Heart right ventricle (tissue), 16 donors: ENCODE measurements at regions not wholly inside any gene's neighbourhood (a gene's known extent, or its start where the extent isn't known, plus 50 kb on each side); places are given as distances from the start of the nearest gene placed in this dataset.
A peak's percentile ranks its signal among the peaks of the same experiment; 100 is the strongest.

Source experiments
- ATAC-seq, 8 donors: fragments of 200-7000 bp; cut with Tn5 transposase; one replicate each; pipeline ENCODE4 v1.9.1; 2020; ENCODE audit warnings: mild to moderate bottlenecking in 8 of 8, moderate library complexity in 8 of 8, moderate number of reproducible peaks in 1 of 8
- DNase-seq, 2 donors: peaks; one replicate each; pipeline ENCODE4 v3.0.0-alpha.2; 2020
- H3K27ac ChIP-seq, 10 donors: fragments of 200-600 bp; sonication (generic) in 2 of 10; one replicate each; pipeline versions ENCODE4 v1.5.0 to v1.8.0; 2020 to 2022; ENCODE audit warnings: mild to moderate bottlenecking in 3 of 10
- H3K27me3 ChIP-seq, 7 donors: fragments of 200-600 bp; one replicate each; pipeline ENCODE4 v1.8.0; 2021 to 2022; ENCODE audit warnings: mild to moderate bottlenecking in 2 of 7
- H3K36me3 ChIP-seq, 9 donors: fragments of 200-600 bp; sonication (generic) in 1 of 9; one replicate each; pipeline versions ENCODE4 v1.5.0 to v1.8.0; 2020 to 2022; ENCODE audit warnings: mild to moderate bottlenecking in 2 of 9
- H3K4me1 ChIP-seq, 9 donors: fragments of 200-600 bp; sonication (generic) in 1 of 9; one replicate each; pipeline versions ENCODE4 v1.5.0 to v1.8.0; 2020 to 2022; ENCODE audit warnings: mild to moderate bottlenecking in 4 of 9
- H3K4me3 ChIP-seq, 10 donors: fragments of 200-600 bp; sonication (generic) in 2 of 10; one replicate each; pipeline versions ENCODE4 v1.5.0 to v1.8.0; 2020 to 2022; ENCODE audit warnings: mild to moderate bottlenecking in 7 of 10, moderate library complexity in 2 of 10
- H3K9me3 ChIP-seq, 11 donors: fragments of 200-600 bp in 10 of 11; sonication (generic) in 2 of 11; one replicate each; pipeline versions ENCODE4 v1.5.0 to v1.8.0; 2013 to 2022; ENCODE audit warnings: mild to moderate bottlenecking in 2 of 11, control low read depth in 1 of 11, moderate library complexity in 1 of 11
- CTCF ChIP-seq, 9 donors: fragments of 200-600 bp; sonication (generic) in 2 of 9; IDR thresholded peaks; one replicate each; pipeline versions ENCODE4 v1.5.0 to v1.8.0; 2021 to 2022; ENCODE audit warnings: antibody characterized with exemption in 9 of 9, mild to moderate bottlenecking in 5 of 9, moderate library complexity in 1 of 9
- WGBS, 2 donors: extraction: QIAGEN DNeasy Blood & Tissue Kit; methylation state at CpG; one replicate each; pipeline ENCODE4 v1.1.7; 2013; ENCODE audit warnings: inconsistent platforms in 1 of 2; 5-methylcytosine and 5-hydroxymethylcytosine counted together
- intact Hi-C, 10 donors: fragments of 100-400 bp; cut with DNase I; formaldehyde crosslinking; loops; one replicate each; pipeline versions ENCODE4 v1.11.1 to v1.14.2; 2022
- donor health status: Arrhythmogenic right ventricular cardiomyopathy.
- donor health status: ischemic (EF 13 %, LVEDD 7.1; RV severe dilation, severe dysfunction).
- donor health status: healthy with polysubstance abuse.
- donor health status: DM: no; HTN: yes; CAD: no.
- donor health status: DM: no; HTN: no; CAD: no.
- donor health status: ischemic (EF 25% LVEDD 6.9; RV normal size, moderate dysfunction).
- donor health status: ischemic (EF 25% LVEDD 5.7; RV mildly dilated, moderate dysfunction).
- donor health status: healthy.
- donor health status: DM: yes; HTN: yes; CAD: no.
- donor health status: Ischemic cardiomyopathy.
- donor health status: ischemic (EF 35%, LVEDD 5.7; RV mildly dilated, moderate dysfunction).
- donor health status: nonischemic (EF 11% LVEDD 7.7; RV severe dilation, severe dysfunction).
- donor health status: DM: yes; HTN: yes; CAD: no.
- donor health status: PGD.
- donor health status: ischemic (EF 29% LVEDD 5.4; RV normal size, mild dysfunction).
- donor health status: nonischemic (EF 23%, LVEDD 6.1; RV moderate dilation, normal function).

DNA sequence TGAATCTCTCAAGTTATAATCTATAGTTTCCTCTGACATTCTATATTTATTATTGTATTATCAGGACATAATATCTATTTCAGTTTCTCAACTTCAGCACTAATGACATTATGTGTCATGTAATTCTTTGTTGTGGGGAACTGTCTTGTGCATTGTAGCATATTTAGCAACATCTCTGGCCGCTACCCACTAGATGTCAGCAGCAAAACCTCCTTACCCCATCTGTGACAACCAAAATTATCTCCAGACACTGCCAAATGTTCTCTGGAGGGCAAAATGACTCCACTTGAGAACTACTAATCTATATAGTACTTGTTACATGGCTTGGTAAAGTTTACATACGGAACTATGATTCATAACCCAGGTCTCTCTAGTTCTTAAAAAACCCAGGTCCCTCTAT lies 110.2 kb downstream of the RASSF9 start:
- intact Hi-C loops, result loop anchor here in 3 of 10 donors (10.0 kb wide), 1 partner anchor 139 kb away; no protein-coding TSS in a partner anchor
- DNase-seq, result no peak
- Histone ChIP-seq H3K4me3 (no peak overlapping the region), H3K27ac (no peak overlapping the region), H3K9me3 (no peaks in the 10 kb centered on the region), H3K4me1 (no peaks in the 10 kb centered on the region), H3K27me3 (no peaks in the 10 kb centered on the region), H3K36me3 (no peaks in the 10 kb centered on the region)
- peak in 1 of 9 donors; percentile 26 for TF ChIP-seq CTCF (IDR thresholded peaks at IDR 0.05)
- WGBS, 2 donors, result 54 to 61% methylated on average over 2 of the region's 2 CpGs
- peak in 1 of 8 donors; percentile 24 for ATAC-seq

- no peak for ATAC-seq
- DNase-seq, result no peak
- no peaks in the 10 kb centered on the region for H3K27me3 ChIP-seq
- intact Hi-C loops, result no loop called here
- H3K27ac ChIP-seq, result no peak overlapping the region
- WGBS, 2 donors, result 75 to 77% methylated on average over 5 of the region's 5 CpGs
- no peak overlapping the region for H3K4me3 ChIP-seq
- no peak for TF ChIP-seq CTCF (IDR thresholded peaks at IDR 0.05)
- H3K36me3 ChIP-seq, result no peaks in the 10 kb centered on the region
- no peaks in the 10 kb centered on the region for H3K9me3 ChIP-seq
- H3K4me1 ChIP-seq, result no peaks in the 10 kb centered on the region
These were observed 102.9 kb downstream of the RASSF9 start for GRCh38 chr12:85733221-85733840.

DNA sequence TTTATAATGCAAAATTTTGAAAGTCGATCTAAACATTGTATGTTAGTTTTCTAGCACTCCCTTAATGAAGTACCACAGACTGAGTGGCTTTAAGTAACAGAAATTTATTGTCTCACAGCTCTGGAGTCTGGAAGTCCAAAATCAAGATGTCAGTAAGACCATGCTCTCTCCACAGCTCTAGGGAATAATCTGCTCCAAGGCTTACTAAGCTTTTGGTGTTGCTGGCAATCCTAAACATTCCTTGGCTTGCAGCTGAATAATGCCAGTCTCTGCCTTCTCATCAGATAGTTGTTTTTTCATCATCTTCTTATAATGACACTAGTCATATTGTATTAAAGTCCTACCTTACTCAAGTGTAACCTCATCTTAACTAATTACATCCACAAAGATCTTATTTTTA lies 102.2 kb downstream of the RASSF9 start:
- Histone ChIP-seq H3K9me3 (no peaks in the 10 kb centered on the region), H3K36me3 (no peaks in the 10 kb centered on the region), H3K27me3 (no peaks in the 10 kb centered on the region), H3K27ac (no peak overlapping the region), H3K4me3 (no peak overlapping the region), H3K4me1 (no peaks in the 10 kb centered on the region)
- DNase-seq (no peak), ATAC-seq (no peak)
- intact Hi-C loops, result no loop called here
- WGBS, 2 donors, result 90 to 98% methylated on average over 1 of the region's 1 CpG
- no peak for TF ChIP-seq CTCF (IDR thresholded peaks at IDR 0.05)

DNA sequence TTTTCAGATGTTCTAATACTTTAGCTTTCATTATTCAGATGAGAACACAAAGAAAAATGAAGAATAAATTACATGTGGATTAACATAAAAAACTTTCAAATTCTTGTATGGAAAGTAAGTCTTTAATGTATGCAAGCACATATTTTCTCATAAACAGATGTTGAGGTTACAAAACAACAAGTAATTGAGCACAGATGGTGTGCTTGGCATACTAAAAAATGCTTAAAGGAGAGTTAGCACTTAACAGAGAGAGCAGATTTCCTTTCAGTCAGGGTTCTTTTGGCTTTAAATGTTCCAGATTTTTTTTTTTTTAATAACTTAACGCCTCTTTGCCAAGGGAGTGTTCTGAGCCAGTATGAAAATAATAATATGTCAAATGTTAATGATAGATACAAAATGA lies 96.0 kb downstream of the RASSF9 start:
- intact Hi-C loops, result no loop called here
- no peak overlapping the region for H3K4me3 ChIP-seq
- H3K27ac ChIP-seq, result no peak overlapping the region
- TF ChIP-seq CTCF (IDR thresholded peaks at IDR 0.05), result no peak
- H3K36me3 ChIP-seq, result no peaks in the 10 kb centered on the region
- DNase-seq (no peak), ATAC-seq (no peak)
- H3K4me1 ChIP-seq, result peaks cover 0 to 12% (median 0%) of the 10 kb centered on the region in 9 donors
- no peaks in the 10 kb centered on the region for H3K9me3 ChIP-seq
- H3K27me3 ChIP-seq, result no peaks in the 10 kb centered on the region
- WGBS, 2 donors, result 42 to 46% methylated on average over 1 of the region's 1 CpG
